Mesothelial cell of epicardium (in vitro differentiated cells): ENCODE measurements at regions not wholly inside any gene's neighbourhood (a gene's known extent, or its start where the extent isn't known, plus 50 kb on each side); places are given as distances from the start of the nearest gene placed in this dataset.

Source experiments
- DNase-seq, 2 experiments: peaks; one replicate each; pipeline ENCODE4 v3.0.0; 2021; ENCODE audit warnings: low spot score in 2 of 2; ENCODE audit not compliant: unreplicated experiment in 2 of 2
- H3K27ac Mint-ChIP-seq: 2 replicates; pipeline ENCODE4 v1.8.0; 2021; ENCODE audit warnings: mixed read lengths
- H3K27me3 Mint-ChIP-seq: 2 replicates; pipeline ENCODE4 v1.8.0; 2021; ENCODE audit warnings: low read depth, mixed read lengths
- H3K36me3 Mint-ChIP-seq: 2 replicates; pipeline ENCODE4 v1.8.0; 2021; ENCODE audit warnings: mixed read lengths
- H3K4me1 Mint-ChIP-seq: 2 replicates; pipeline ENCODE4 v1.8.0; 2021; ENCODE audit warnings: mixed read lengths
- H3K4me3 Mint-ChIP-seq: 2 replicates; pipeline ENCODE4 v1.8.0; 2021; ENCODE audit warnings: mild to moderate bottlenecking, moderate library complexity, mixed read lengths
- H3K9me3 Mint-ChIP-seq: 2 replicates; pipeline ENCODE4 v1.8.0; 2021; ENCODE audit warnings: mixed read lengths
- CTCF ChIP-seq: fragments of 200-600 bp; sonication (generic); IDR thresholded peaks from one replicate; pipeline ENCODE4 v1.5.0; 2021; ENCODE audit warnings: antibody characterized with exemption; ENCODE audit not compliant: unreplicated experiment

GRCh38 chr3:177604181-177604580, 406.9 kb upstream of the TBL1XR1 start:
- Mint-ChIP-seq H3K4me3 (no peak overlapping the region), H3K9me3 (peaks cover 8% of the 10 kb centered on the region), H3K27ac (no peak overlapping the region), H3K36me3 (peaks cover 4% of the 10 kb centered on the region), H3K4me1 (peaks cover 53% of the 10 kb centered on the region), H3K27me3 (no peaks in the 10 kb centered on the region)
- no peak for DNase-seq
- TF ChIP-seq CTCF: no peak

- TF ChIP-seq CTCF: no peak
- H3K4me1 Mint-ChIP-seq: peaks cover 65% of the 10 kb centered on the region
- peak overlapping the region; percentile 40 for H3K27ac Mint-ChIP-seq
- no peak overlapping the region for H3K4me3 Mint-ChIP-seq
- H3K36me3 Mint-ChIP-seq: peaks cover 4% of the 10 kb centered on the region
- no peak for DNase-seq
- no peaks in the 10 kb centered on the region for H3K27me3 Mint-ChIP-seq
- H3K9me3 Mint-ChIP-seq: peaks cover 8% of the 10 kb centered on the region
These were observed 409.6 kb upstream of the TBL1XR1 start for GRCh38 chr3:177606891-177607290.

GRCh38 chr3:177607589-177607988, 410.3 kb upstream of the TBL1XR1 start:
- H3K4me3 Mint-ChIP-seq: no peak overlapping the region
- peaks cover 4% of the 10 kb centered on the region for H3K36me3 Mint-ChIP-seq
- H3K9me3 Mint-ChIP-seq: peaks cover 8% of the 10 kb centered on the region
- H3K27me3 Mint-ChIP-seq: no peaks in the 10 kb centered on the region
- no peak for DNase-seq
- peaks cover 63% of the 10 kb centered on the region for H3K4me1 Mint-ChIP-seq
- peak overlapping the region; percentile 40 for H3K27ac Mint-ChIP-seq
- no peak for TF ChIP-seq CTCF

GRCh38 chr3:177608443-177608842, 411.2 kb upstream of the TBL1XR1 start:
- Mint-ChIP-seq H3K9me3 (peaks cover 8% of the 10 kb centered on the region), H3K4me1 (peaks cover 61% of the 10 kb centered on the region), H3K27me3 (no peaks in the 10 kb centered on the region), H3K27ac (no peak overlapping the region), H3K4me3 (no peak overlapping the region), H3K36me3 (peaks cover 4% of the 10 kb centered on the region)
- no peak for TF ChIP-seq CTCF
- DNase-seq: no peak

- H3K27ac Mint-ChIP-seq: peak overlapping the region; percentile 74
- H3K4me1 Mint-ChIP-seq: peaks cover 59% of the 10 kb centered on the region
- peaks cover 12% of the 10 kb centered on the region for H3K9me3 Mint-ChIP-seq
- H3K4me3 Mint-ChIP-seq: no peak overlapping the region
- H3K36me3 Mint-ChIP-seq: peaks cover 7% of the 10 kb centered on the region
- no peaks in the 10 kb centered on the region for H3K27me3 Mint-ChIP-seq
- no peak for TF ChIP-seq CTCF
- no peak for DNase-seq
These were observed 412.3 kb upstream of the TBL1XR1 start for GRCh38 chr3:177609613-177610012.

- Mint-ChIP-seq H3K9me3 (peaks cover 7% of the 10 kb centered on the region), H3K27me3 (no peaks in the 10 kb centered on the region), H3K27ac (peak overlapping the region; percentile 74), H3K36me3 (peaks cover 4% of the 10 kb centered on the region), H3K4me3 (no peak overlapping the region), H3K4me1 (peaks cover 65% of the 10 kb centered on the region)
- no peak for DNase-seq
- no peak for TF ChIP-seq CTCF
These were observed 413.0 kb upstream of the TBL1XR1 start for GRCh38 chr3:177610262-177610661.
